GM21737 (cell line): ENCODE measurements at regions not wholly inside any gene's neighbourhood (a gene's known extent, or its start where the extent isn't known, plus 50 kb on each side); places are given as distances from the start of the nearest gene placed in this dataset.

Experiments
- ATAC-seq: cut with Tn5 transposase; IDR thresholded peaks from one replicate; pipeline ENCODE4 v1.9.1; 2021; ENCODE audit warnings: mild to moderate bottlenecking, moderate library complexity; ENCODE audit not compliant: unreplicated experiment

DNA sequence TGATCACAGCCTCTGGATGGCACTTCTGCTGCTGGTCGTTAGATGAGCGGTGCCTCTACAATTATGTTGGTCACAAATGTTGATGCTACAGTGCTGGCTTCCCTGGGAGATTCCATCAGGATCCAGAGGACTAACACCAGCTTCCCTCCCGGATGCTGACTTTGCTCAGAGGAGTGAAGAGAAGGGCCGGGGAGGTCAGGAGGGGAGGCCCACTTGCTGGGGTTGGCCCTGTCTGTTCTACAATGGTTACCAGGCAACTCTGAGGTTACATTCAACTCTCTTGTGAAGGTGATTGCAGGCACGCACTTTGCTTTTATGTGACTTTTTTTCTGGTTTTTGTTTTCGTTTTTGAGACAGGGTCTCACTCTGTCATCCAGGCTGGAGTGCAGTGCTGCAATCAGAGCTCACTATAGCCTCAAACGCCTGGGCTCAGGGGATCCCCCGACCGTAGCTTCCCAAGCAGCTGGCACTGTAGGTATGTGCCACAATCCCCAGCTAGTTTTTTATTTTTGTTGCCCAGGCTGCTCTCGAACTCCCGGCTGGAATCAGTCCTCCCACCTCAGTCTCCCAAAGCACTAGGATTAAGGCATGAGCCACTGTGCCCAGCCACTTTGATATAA, 112.5 kb downstream of the ADSS2 start:
- no peak for ATAC-seq

DNA sequence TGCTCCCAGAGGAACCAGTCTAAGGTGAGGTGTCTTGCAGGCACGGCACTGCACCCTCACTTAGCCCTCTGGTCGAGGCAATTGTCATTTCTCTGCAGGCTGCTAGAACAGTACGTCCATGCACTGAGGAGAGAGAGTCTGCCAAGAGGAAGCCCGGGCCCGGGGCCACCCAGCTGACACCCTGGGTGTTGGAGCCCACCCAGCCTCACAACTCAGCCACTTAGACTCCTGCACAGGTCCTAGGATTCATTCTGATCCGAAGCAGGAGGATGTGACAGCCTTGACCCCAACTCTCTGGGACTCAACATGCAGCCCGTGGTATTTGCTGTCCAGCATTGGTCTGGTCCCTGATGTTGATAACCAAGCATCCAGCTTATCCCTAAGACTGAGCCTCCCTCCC, 111.9 kb downstream of the ADSS2 start:
- ATAC-seq, result no peak

DNA sequence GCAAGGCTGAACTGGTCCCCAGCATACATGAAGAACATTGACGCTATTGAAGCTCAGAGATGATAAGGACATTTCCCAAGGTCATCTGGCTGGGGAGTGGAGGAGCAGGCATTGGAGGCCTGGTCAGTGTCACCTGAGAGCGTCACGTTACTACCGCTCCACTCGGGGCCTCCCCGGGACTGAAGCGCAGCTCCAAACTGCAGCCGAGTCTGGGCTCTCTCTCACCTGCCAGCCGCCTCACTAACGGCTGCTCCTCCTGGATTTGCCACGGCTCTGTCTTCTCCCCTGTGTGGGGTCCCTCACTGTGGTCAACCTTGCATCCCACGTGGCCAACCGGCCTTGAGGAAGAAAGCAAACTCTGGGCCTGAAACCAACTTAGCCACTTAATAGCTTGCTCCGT, 111.3 kb downstream of the ADSS2 start:
- ATAC-seq, result no peak

DNA sequence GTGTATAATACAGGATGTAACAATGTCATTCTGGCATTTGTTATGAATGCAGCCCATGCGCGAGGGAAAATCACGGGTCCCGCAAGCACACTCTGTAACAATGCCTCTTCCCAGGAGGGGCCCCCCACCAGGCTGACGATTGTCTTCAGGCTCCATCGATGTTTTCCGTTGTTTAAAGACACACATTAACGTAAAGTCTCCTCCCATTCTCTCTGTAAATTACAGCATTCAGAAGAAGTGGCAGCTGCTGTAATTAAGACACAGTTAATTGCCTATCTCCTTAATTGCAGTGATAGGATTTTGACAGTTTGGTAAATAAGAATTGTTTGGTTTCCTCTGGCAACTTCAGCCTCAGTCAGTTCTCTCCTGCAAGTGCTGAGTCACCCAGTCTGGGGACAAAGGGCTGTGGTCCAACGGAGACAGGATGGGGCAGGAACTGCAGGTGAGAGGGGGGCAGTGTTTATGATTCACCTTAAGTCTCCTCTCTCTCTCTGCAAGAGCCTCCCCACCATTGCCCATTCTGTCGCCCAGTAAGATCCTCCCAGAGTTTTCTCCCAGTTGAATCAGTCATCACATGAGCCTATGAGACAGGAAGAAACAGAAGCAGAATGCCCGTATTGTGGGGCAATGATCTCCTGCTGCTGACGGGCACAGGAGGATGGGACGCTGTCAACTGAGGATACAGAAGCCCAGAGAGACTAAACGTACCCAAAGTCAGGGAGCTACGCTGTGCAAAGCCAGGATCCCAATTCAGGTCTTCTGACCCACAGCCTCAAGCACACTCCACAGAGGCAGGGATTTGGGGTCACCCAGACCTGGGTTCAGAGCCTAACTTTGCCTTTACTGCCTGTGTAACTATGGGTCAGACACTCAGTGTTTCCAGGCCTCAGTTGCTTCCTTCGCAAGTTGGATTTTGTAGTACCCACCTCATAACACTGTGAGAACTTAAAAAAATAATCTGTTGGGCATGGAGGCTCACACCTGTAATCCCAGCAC, 110.0 kb downstream of the ADSS2 start:
- ATAC-seq, result no peak

DNA sequence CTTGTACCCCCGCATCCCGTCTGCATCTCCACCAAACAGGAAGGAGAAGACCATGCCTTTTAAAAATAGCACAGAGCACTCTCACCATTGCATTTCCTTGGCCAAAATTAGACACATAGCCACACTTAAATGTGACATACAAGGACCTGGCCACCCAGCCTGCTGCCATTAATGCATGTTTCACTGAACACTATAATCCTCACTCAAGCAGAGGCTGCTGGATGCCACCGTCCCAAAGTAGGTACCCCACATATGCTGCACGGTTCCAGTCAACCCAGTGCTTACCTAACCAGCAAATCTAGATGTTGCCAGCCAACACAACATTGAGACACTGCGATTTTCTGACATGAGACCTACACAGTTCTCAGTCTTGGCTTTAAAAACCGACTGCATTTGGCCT, 107.7 kb downstream of the ADSS2 start:
- no peak for ATAC-seq

DNA sequence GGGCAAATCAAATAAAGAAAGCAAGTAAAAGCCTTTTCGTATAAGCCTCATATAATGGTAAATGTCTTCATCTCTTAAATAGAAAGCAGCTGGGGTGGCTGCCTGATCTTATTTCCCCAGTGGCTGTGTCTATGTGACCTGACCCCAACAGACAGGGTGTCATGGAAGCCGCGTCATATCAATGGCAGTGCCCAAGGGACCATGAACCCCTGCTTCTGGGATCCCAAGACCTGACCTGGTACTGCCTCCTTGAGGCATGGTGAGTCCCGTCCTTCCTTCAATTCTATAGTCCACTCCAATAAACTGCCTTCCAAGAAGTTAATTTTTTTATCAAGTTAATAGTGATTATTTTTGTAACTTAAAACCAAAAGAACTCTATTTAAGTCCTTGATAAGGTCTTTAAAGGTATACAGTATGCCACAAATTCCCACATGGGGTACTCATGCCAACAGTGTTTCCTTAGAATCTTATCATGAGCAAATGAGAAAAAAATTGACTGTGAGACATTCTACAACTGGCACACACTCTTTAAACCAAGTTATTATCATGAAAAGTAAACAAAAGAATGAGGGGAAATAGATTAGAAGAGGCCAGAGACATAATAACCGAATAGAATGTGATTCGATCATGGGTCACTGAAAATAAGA, 104.6 kb downstream of the ADSS2 start:
- ATAC-seq, result no peak

DNA sequence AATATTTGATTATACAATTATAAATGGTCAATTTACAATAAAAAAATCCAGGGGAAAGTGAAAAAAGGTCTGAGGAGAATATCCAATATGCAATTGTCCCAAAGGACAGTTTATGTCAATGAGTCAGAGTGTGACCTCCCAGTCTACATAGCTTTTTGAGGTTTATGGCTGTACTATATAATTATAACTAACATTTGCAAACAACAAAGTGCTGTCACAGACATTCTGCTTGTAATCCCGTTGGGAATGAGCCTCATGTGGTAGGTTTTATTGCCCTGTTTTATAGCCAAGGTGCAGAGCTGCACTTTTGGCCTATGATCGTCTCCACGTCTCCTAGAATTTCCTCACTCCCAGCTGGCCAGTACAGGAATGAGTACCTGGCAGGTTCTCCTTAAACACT, 103.8 kb downstream of the ADSS2 start:
- no peak for ATAC-seq

DNA sequence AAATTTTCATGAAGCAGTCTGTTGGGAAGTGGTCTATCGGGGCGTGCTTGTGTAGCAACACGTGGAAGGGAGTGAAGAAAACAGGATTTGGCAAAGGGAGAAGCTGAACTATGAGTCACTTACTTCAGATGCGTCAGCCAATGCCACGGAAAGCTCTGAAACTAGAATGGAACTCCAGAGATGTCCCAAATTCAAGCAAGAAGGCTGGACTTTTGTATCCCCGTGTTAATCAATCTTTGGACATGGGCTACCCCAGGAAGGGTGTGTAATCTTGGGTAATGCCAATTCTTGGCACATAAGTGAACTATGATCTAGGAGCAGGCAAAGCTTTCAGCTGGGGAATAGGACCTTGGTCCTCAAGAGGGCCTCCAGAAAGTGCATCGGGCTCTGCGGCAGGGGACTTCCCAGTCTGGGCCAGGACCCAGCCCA, 102.6 kb downstream of the ADSS2 start:
- no peak for ATAC-seq

DNA sequence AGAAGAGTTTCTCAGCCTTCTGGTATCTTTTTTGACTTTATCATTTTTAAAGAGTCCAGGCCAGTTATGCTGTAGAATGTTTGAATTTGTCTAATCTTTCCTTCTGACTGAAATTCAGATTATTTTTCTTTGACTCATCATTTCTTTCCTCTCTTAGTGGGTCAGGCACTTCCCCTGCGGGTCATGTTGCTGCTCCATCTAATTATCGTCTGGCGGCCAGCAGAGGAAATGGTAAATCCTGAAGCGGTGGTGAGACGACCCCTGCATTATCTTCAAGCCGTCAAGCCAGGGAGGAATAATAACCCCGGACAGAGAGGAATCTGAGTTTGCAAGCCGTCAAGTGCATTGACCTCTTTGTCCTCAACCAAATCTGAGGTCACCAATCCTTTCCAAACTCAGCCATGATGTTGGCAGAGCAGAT, 102.1 kb downstream of the ADSS2 start:
- ATAC-seq, result no peak

DNA sequence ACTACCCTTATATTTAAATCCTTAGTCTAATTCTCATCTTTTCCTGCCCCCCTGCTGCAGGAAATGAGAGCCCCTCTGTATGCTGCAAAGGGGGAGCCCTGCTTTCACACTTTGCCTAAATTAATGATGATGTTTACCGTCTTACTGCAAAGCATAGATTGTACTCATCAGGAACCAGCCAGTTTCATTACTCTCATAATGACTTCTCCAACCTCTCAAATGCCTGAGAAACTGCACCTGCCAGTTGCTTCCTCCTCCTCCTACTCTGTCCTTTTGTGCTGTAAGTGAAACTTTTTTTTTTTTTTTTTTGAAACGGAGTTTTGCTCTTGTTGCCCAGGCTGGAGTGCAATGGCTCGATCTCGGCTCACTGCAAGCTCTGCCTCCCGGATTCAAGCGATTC, 101.7 kb downstream of the ADSS2 start:
- ATAC-seq, result peak; percentile 74

DNA sequence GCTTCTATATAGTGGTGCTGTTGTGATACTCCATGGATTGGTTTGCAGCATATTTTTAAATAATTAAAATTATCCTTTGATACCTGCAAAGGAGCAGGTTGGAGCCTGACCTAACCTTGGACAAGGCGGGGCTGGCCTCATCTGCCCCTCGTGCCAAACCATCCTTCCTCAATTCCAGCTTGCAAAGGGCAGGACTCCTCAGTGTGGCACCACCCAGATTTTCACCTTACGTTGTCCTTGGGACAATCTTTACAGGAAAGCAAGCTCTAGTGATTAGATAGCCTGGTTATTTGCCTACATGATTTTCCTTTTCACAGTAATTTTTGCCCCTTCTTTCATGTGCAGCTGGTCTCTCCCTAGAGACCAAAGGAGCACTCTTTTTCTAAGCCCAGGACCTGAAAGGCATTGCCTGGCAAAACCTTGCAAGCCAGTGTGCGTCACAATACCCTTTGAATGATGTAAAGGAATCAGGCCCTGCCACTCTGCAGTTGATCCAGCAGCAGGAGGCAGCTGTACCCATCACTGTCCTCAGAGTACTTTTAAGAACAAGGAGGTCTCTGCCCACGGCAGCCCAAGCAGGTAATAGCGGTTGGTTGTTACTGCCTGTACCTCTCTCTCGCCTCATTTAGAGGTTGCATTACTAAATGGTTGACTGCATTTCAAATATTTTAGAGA, 99.4 kb downstream of the ADSS2 start:
- no peak for ATAC-seq

DNA sequence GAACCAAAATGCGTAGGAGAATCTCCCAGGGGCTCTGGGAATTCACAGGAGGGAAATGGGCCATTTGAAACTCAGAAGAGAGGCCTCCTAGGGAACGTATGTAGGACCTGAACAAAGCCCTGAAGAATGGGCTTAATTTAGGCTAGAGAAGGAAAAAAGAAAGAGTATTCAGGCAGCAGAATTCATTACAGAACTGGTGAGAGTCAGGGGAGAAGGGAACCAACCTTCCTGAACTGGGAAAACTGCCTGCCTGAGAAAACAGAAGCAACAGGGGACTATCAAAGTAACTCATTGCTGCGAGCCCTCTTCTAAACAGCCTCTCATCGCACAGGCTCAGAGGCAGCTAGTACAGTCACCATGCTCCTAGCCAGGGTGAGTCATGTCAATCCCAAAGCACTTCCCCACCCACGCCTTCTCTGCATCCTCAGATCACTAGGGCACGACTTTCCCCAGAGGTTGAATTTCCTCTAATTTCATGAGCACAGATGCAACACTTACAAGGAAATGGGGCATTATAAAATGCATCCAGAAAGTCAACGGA, 98.1 kb downstream of the ADSS2 start:
- ATAC-seq, result no peak

DNA sequence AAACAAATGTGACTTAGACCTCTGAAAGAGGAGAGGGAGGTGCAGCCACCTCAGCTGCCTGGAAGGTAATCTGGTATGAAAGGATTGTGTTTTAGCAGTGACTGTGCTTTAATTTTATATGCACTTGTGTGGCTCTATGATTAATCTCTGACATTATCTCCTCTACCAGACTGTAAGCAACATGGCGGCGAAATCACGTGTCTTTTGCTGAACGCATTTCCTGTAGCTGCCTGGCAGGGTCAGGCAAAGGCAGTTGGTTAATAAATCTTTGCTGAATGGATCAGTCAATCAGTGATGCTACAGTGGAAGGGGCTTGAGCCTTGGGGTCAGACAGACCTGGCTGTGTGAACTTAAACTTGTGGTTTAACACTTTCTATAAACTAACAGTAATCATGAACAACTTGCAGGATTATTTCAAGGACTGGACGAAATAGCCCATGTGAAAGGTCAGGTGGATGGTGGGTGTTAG, 96.9 kb downstream of the ADSS2 start:
- no peak for ATAC-seq

DNA sequence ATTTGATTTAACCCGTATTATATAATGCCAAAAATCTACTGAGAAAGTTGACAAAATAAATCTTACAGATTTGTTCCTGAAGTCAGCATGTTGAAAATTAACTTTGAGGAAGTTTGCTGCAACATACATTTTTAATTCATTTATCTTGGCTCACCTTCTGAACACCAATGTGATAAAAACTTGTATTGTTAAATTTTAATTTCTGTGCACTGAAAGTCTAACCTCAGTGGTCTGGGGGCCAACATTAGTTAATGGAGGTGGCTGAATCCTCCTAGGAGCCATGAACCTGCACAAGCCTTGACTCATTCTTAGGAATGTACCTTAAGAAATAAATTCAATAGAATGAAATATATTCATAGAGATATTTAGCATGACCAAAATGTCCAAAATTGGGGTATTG, 95.3 kb downstream of the ADSS2 start:
- no peak for ATAC-seq
